ENCODE measurements at regions not wholly inside any gene's neighbourhood (a gene's known extent, or its start where the extent isn't known, plus 50 kb on each side); places are given as distances from the start of the nearest gene placed in this dataset.

- Mint-ChIP-seq H3K9me3 (ENCODE audit: unreplicated experiment) (peaks cover 12% of the 10 kb centered on the region), H3K27ac (ENCODE audit: unreplicated experiment) (no peak overlapping the region), H3K36me3 (ENCODE audit: insufficient read depth, unreplicated experiment) (no peaks in the 10 kb centered on the region), H3K4me1 (ENCODE audit: low read depth, unreplicated experiment) (no peaks in the 10 kb centered on the region), H3K27me3 (ENCODE audit: insufficient read depth, unreplicated experiment) (no peaks in the 10 kb centered on the region), H3K4me3 (ENCODE audit: unreplicated experiment) (no peak overlapping the region)
- H3K4me3 ChIP-seq (ENCODE audit: low read depth, low read length), result no peak overlapping the region
- no peaks in the 10 kb centered on the region for H3K36me3 ChIP-seq (ENCODE audit: control insufficient read depth, insufficient read depth, low read length)
- no peaks in the 10 kb centered on the region for H3K9me3 ChIP-seq
- ChIA-PET POLR2A (no interaction called here), CTCF (no interaction called here)
- no peaks in the 10 kb centered on the region for H3K4me1 ChIP-seq
- TF ChIP-seq, protein P1, sequence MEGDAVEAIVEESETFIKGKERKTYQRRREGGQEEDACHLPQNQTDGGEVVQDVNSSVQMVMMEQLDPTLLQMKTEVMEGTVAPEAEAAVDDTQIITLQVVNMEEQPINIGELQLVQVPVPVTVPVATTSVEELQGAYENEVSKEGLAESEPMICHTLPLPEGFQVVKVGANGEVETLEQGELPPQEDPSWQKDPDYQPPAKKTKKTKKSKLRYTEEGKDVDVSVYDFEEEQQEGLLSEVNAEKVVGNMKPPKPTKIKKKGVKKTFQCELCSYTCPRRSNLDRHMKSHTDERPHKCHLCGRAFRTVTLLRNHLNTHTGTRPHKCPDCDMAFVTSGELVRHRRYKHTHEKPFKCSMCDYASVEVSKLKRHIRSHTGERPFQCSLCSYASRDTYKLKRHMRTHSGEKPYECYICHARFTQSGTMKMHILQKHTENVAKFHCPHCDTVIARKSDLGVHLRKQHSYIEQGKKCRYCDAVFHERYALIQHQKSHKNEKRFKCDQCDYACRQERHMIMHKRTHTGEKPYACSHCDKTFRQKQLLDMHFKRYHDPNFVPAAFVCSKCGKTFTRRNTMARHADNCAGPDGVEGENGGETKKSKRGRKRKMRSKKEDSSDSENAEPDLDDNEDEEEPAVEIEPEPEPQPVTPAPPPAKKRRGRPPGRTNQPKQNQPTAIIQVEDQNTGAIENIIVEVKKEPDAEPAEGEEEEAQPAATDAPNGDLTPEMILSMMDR (IDR thresholded peaks at IDR 0.05; ENCODE audit: insufficient read depth in 1 of 2, low read depth in 1 of 2, low read length in 1 of 2, severe bottlenecking in 1 of 2, unreplicated experiment in 1 of 2), result no peak
- no TSS peak for BruUV-seq (replicated peaks)
- DNase-seq, result no peak
- H3K27me3 ChIP-seq (replicated peaks; ENCODE audit: control insufficient read depth, insufficient read depth, low read length), result no peaks in the 10 kb centered on the region
- intact Hi-C loops (cut with micrococcal nuclease; ENCODE audit: unreplicated experiment), result no loop called here
Measured at GRCh38 chr4:31360786-31361185, 640.6 kb downstream of the PCDH7 start.

DNA sequence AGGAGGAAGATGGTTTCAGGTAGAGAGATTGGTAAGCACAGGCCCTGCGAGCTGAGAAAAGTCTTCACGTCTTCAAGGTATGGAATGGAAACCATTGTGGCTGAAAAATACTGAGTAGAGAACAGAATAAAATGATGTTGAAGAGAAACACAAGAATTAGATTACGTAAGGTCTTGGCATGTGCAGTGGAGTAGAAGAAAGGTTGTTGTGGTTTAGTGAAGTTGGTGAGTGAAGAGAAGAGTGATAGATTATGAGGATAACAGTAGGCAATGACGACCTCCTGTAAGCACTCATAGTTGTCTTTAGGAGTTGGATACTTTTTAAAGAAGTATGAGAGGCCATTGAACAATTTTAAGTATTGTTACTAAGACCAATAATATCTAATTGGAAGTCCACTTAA lies 642.6 kb downstream of the PCDH7 start:
- Histone ChIP-seq H3K4me1 (no peaks in the 10 kb centered on the region), H3K9me3 (no peaks in the 10 kb centered on the region), H3K36me3 (ENCODE audit: control insufficient read depth, insufficient read depth, low read length) (no peaks in the 10 kb centered on the region), H3K4me3 (ENCODE audit: low read depth, low read length) (no peak overlapping the region), H3K27me3 (replicated peaks; ENCODE audit: control insufficient read depth, insufficient read depth, low read length) (no peaks in the 10 kb centered on the region)
- ChIA-PET CTCF (no interaction called here), POLR2A (no interaction called here)
- no peaks in the 10 kb centered on the region for H3K4me1 Mint-ChIP-seq (ENCODE audit: low read depth, unreplicated experiment)
- no peaks in the 10 kb centered on the region for H3K36me3 Mint-ChIP-seq (ENCODE audit: insufficient read depth, unreplicated experiment)
- H3K9me3 Mint-ChIP-seq (ENCODE audit: unreplicated experiment), result peaks cover 12% of the 10 kb centered on the region
- H3K4me3 Mint-ChIP-seq (ENCODE audit: unreplicated experiment), result no peak overlapping the region
- TF ChIP-seq, protein P1 (IDR thresholded peaks at IDR 0.05; ENCODE audit: insufficient read depth in 1 of 2, low read depth in 1 of 2, low read length in 1 of 2, severe bottlenecking in 1 of 2, unreplicated experiment in 1 of 2), result no peak
- no peaks in the 10 kb centered on the region for H3K27me3 Mint-ChIP-seq (ENCODE audit: insufficient read depth, unreplicated experiment)
- intact Hi-C loops (cut with micrococcal nuclease; ENCODE audit: unreplicated experiment), result no loop called here
- no peak overlapping the region for H3K27ac Mint-ChIP-seq (ENCODE audit: unreplicated experiment)
- BruUV-seq (replicated peaks), result no TSS peak
- DNase-seq, result no peak

GRCh38 chr4:31365006-31365690 lies 645.0 kb downstream of the PCDH7 start:
- no TSS peak for BruUV-seq (replicated peaks)
- TF ChIP-seq, protein P1 (IDR thresholded peaks at IDR 0.05; ENCODE audit: insufficient read depth in 1 of 2, low read depth in 1 of 2, low read length in 1 of 2, severe bottlenecking in 1 of 2, unreplicated experiment in 1 of 2), result no peak
- CTCF ChIA-PET, result no interaction called here
- intact Hi-C loops (cut with micrococcal nuclease; ENCODE audit: unreplicated experiment), result no loop called here
- H3K4me3 Mint-ChIP-seq (ENCODE audit: unreplicated experiment), result no peak overlapping the region
- H3K9me3 Mint-ChIP-seq (ENCODE audit: unreplicated experiment), result peaks cover 12% of the 10 kb centered on the region
- H3K9me3 ChIP-seq, result no peaks in the 10 kb centered on the region
- no peaks in the 10 kb centered on the region for H3K36me3 Mint-ChIP-seq (ENCODE audit: insufficient read depth, unreplicated experiment)
- no peaks in the 10 kb centered on the region for H3K4me1 Mint-ChIP-seq (ENCODE audit: low read depth, unreplicated experiment)
- no peaks in the 10 kb centered on the region for H3K36me3 ChIP-seq (ENCODE audit: control insufficient read depth, insufficient read depth, low read length)
- no peaks in the 10 kb centered on the region for H3K27me3 ChIP-seq (replicated peaks; ENCODE audit: control insufficient read depth, insufficient read depth, low read length)
- no peaks in the 10 kb centered on the region for H3K27me3 Mint-ChIP-seq (ENCODE audit: insufficient read depth, unreplicated experiment)
- H3K4me1 ChIP-seq, result no peaks in the 10 kb centered on the region
- DNase-seq, result no peak
- H3K4me3 ChIP-seq (ENCODE audit: low read depth, low read length), result no peak overlapping the region
- no peak overlapping the region for H3K27ac Mint-ChIP-seq (ENCODE audit: unreplicated experiment)
- POLR2A ChIA-PET, result no interaction called here

All from Caco-2 (cell line).